H1 (cell line): ENCODE measurements at regions not wholly inside any gene's neighbourhood (a gene's known extent, or its start where the extent isn't known, plus 50 kb on each side); places are given as distances from the start of the nearest gene placed in this dataset.

Source experiments
- CTCF ChIA-PET: fragments of 300-600 bp; sonication (Branson Sonifier 250); formaldehyde crosslinking; loops from one replicate; lab custom pipeline; 2021; ENCODE audit not compliant: partially characterized antibody; lab: Charles Lee
- POLR2A ChIA-PET: fragments of 300-600 bp; sonication (Branson Sonifier 250); formaldehyde crosslinking; loops from one replicate; lab custom pipeline; 2021; ENCODE audit warnings: inconsistent platforms; ENCODE audit not compliant: partially characterized antibody; lab: Charles Lee
- DNase-seq, 2 experiments: peaks; one replicate each; pipeline versions ENCODE4 v3.0.0 to v3.0.0-alpha.2; 2010 to 2022; ENCODE audit warnings: low spot score in 2 of 2, low read depth in 1 of 2, mixed read lengths in 1 of 2
- FAIRE-seq: peaks from 2 replicates; lab custom pipeline; 2011; peaks lifted over from hg19 to GRCh38; lab: Jason Lieb, UNC
- H2AFZ ChIP-seq: 2 replicates; pipeline ENCODE4 v1.8.1; 2012; ENCODE audit warnings: low read length, inconsistent platforms
- H2AK5ac ChIP-seq: 2 replicates; pipeline ENCODE4 v1.6.1; 2013; ENCODE audit warnings: low read depth, low read length
- H2BK120ac ChIP-seq: replicated peaks from 2 replicates; pipeline ENCODE3; 2013; ENCODE audit warnings: low read depth, low read length, inconsistent platforms
- H2BK12ac ChIP-seq: 2 replicates; pipeline ENCODE4 v1.6.1; 2013; ENCODE audit warnings: low read depth, low read length
- H2BK15ac ChIP-seq: 2 replicates; pipeline ENCODE4 v1.6.1; 2013; ENCODE audit warnings: low read length
- H2BK20ac ChIP-seq: 2 replicates; pipeline ENCODE4 v1.6.1; 2013; ENCODE audit warnings: low read length
- H2BK5ac ChIP-seq: 2 replicates; pipeline ENCODE4 v1.6.1; 2013; ENCODE audit warnings: low read depth, low read length
- H3K14ac ChIP-seq: 2 replicates; pipeline ENCODE4 v1.6.1; 2013; ENCODE audit warnings: inconsistent platforms; ENCODE audit not compliant: insufficient read length
- H3K18ac ChIP-seq: 2 replicates; pipeline ENCODE4 v1.6.1; 2013; ENCODE audit warnings: low read length; ENCODE audit errors: extremely low read depth
- H3K23ac ChIP-seq: 2 replicates; pipeline ENCODE4 v1.6.1; 2013; ENCODE audit warnings: inconsistent platforms; ENCODE audit not compliant: insufficient read length
- H3K23me2 ChIP-seq: 2 replicates; pipeline ENCODE4 v1.6.1; 2013; ENCODE audit warnings: low read depth, low read length
- H3K27ac ChIP-seq: 2 replicates; pipeline ENCODE4 v1.6.1; 2011; ENCODE audit warnings: low read depth, low read length, inconsistent platforms
- H3K27me3 ChIP-seq, 4 experiments: replicated peaks in 1 of 4; 1 replicate in 1 of 4; 2 replicates in 3 of 4; pipeline versions ENCODE4 v1.6.1 to v1.8.1; 2011 to 2013; ENCODE audit warnings: low read length in 3 of 4, mild to moderate bottlenecking in 3 of 4, inconsistent platforms in 2 of 4, mixed read lengths in 2 of 4, moderate library complexity in 1 of 4; ENCODE audit not compliant: control insufficient read depth in 3 of 4, insufficient read depth in 3 of 4; ENCODE audit errors: extremely low read depth in 1 of 4
- H3K36me3 ChIP-seq, 4 experiments: 2 replicates each; pipeline versions ENCODE4 v1.6.1 to v1.8.1; 2011 to 2013; ENCODE audit warnings: mild to moderate bottlenecking in 4 of 4, low read length in 3 of 4, moderate library complexity in 2 of 4, control low read depth in 1 of 4, inconsistent platforms in 1 of 4; ENCODE audit not compliant: insufficient read depth in 4 of 4, control insufficient read depth in 2 of 4
- H3K4ac ChIP-seq: replicated peaks from 2 replicates; pipeline ENCODE3; 2013; ENCODE audit warnings: low read length, low read depth, mixed read lengths, inconsistent platforms; ENCODE audit not compliant: insufficient read length
- H3K4me1 ChIP-seq, 4 experiments: replicated peaks in 1 of 4; 1 replicate in 1 of 4; 2 replicates in 3 of 4; pipeline versions ENCODE4 v1.6.1 to v1.8.1; 2011 to 2013; ENCODE audit warnings: low read length in 3 of 4, inconsistent platforms in 2 of 4, mixed read lengths in 1 of 4; ENCODE audit not compliant: insufficient read depth in 4 of 4, control insufficient read depth in 3 of 4
- H3K4me2 ChIP-seq, 2 experiments: 2 replicates each; pipeline versions ENCODE4 v1.6.1 to v1.8.1; 2011 to 2013; ENCODE audit warnings: low read depth in 2 of 2, low read length in 2 of 2, control low read depth in 1 of 2, inconsistent platforms in 1 of 2, mild to moderate bottlenecking in 1 of 2; ENCODE audit not compliant: insufficient read depth in 1 of 2
- H3K4me3 ChIP-seq, 4 experiments: fragments of 200-600, 300-600 bp in 1 of 4; sonication (generic), shearing (Covaris generic), sonication (Bioruptor Twin) in 1 of 4; 2 replicates each; pipeline versions ENCODE4 v1.5.1 to v1.8.1; 2011 to 2016; ENCODE audit warnings: low read length in 4 of 4, low read depth in 3 of 4, control low read depth in 2 of 4, inconsistent platforms in 2 of 4, mild to moderate bottlenecking in 2 of 4, mixed read lengths in 1 of 4, moderate library complexity in 1 of 4; ENCODE audit not compliant: insufficient read depth in 2 of 4; ENCODE audit errors: extremely low read depth in 1 of 4
- H3K56ac ChIP-seq: replicated peaks from 2 replicates; pipeline ENCODE3; 2013; ENCODE audit warnings: low read depth, mild to moderate bottlenecking, mixed read lengths, low read length, inconsistent platforms; ENCODE audit not compliant: insufficient read length
- H3K79me1 ChIP-seq: 2 replicates; pipeline ENCODE4 v1.6.1; 2013; ENCODE audit warnings: low read depth, low read length, control low read depth
- H3K79me2 ChIP-seq, 2 experiments: 2 replicates each; pipeline versions ENCODE4 v1.6.1 to v1.8.1; 2012 to 2013; ENCODE audit warnings: low read length in 2 of 2, mild to moderate bottlenecking in 2 of 2, inconsistent platforms in 1 of 2; ENCODE audit not compliant: insufficient read depth in 2 of 2, control insufficient read depth in 1 of 2
- H3K9ac ChIP-seq, 4 experiments: replicated peaks in 1 of 4; 1 replicate in 1 of 4; 2 replicates in 3 of 4; pipeline versions ENCODE4 v1.6.1 to v1.8.1; 2011 to 2013; ENCODE audit warnings: low read depth in 3 of 4, low read length in 3 of 4, control low read depth in 2 of 4, mild to moderate bottlenecking in 2 of 4, moderate library complexity in 2 of 4, inconsistent platforms in 1 of 4; ENCODE audit errors: extremely low read depth in 1 of 4
- H3K9me3 ChIP-seq, 2 experiments: 2 replicates each; pipeline versions ENCODE4 v1.6.1 to v1.8.1; 2012 to 2013; ENCODE audit warnings: mild to moderate bottlenecking in 2 of 2, moderate library complexity in 2 of 2, control low read depth in 1 of 2, inconsistent platforms in 1 of 2, low read depth in 1 of 2, low read length in 1 of 2, mixed read lengths in 1 of 2; ENCODE audit not compliant: insufficient read depth in 2 of 2
- H4K20me1 ChIP-seq, 2 experiments: replicated peaks in 1 of 2; 2 replicates each; pipeline versions ENCODE3 to v1.8.1; 2011 to 2013; ENCODE audit warnings: inconsistent platforms in 2 of 2, low read length in 2 of 2, mild to moderate bottlenecking in 1 of 2; ENCODE audit not compliant: insufficient read depth in 2 of 2, control insufficient read depth in 1 of 2
- H4K5ac ChIP-seq: 2 replicates; pipeline ENCODE4 v1.6.1; 2013; ENCODE audit warnings: low read length, low read depth, mixed read lengths, inconsistent platforms; ENCODE audit not compliant: insufficient read length
- H4K8ac ChIP-seq: 2 replicates; pipeline ENCODE4 v1.8.0; 2013; ENCODE audit warnings: mild to moderate bottlenecking, moderate library complexity, low read length, inconsistent platforms; ENCODE audit not compliant: insufficient read depth; ENCODE audit errors: extremely low read depth
- H4K91ac ChIP-seq: replicated peaks from 2 replicates; pipeline ENCODE3; 2013; ENCODE audit warnings: low read length, mixed read lengths, inconsistent platforms; ENCODE audit not compliant: insufficient read length
- ATF3 ChIP-seq: IDR thresholded peaks from 2 replicates; pipeline ENCODE4 v1.6.1; 2011; ENCODE audit warnings: low read depth, mild to moderate bottlenecking, low read length; ENCODE audit not compliant: insufficient read depth
- RFX5 ChIP-seq: IDR thresholded peaks from 2 replicates; pipeline ENCODE4 v1.6.1; 2011; ENCODE audit warnings: low read depth, low read length, improper control_type of control experiment, borderline replicate concordance
- RNF2 ChIP-seq: fragments of 200-900, 300-1000 bp; sonication (generic); IDR thresholded peaks from 2 replicates; pipeline ENCODE4 v1.7.1; 2016; ENCODE audit warnings: borderline replicate concordance, low read depth, mild to moderate bottlenecking, antibody characterized with exemption, low read length; ENCODE audit not compliant: poor library complexity, severe bottlenecking; ENCODE audit errors: missing control alignments
- SP4 ChIP-seq: IDR thresholded peaks from 2 replicates; pipeline ENCODE4 v1.6.1; 2012; ENCODE audit warnings: low read length, inconsistent platforms
- WGBS, 2 experiments: shearing (Covaris generic) in 1 of 2; methylation state at CpG; one replicate each; pipeline versions ENCODE4 v1.1.6 to v1.1.7; 2013 to 2015; ENCODE audit warnings: low lambda C conversion rate in 2 of 2, mixed read lengths in 2 of 2, inconsistent platforms in 1 of 2, low coverage in 1 of 2, missing lambda C conversion rate in 1 of 2; ENCODE audit not compliant: insufficient replicate concordance in 2 of 2, insufficient coverage in 1 of 2, insufficient read length in 1 of 2; ENCODE audit errors: extremely low coverage in 1 of 2, missing lambda C conversion rate in 1 of 2; 5-methylcytosine and 5-hydroxymethylcytosine counted together

DNA sequence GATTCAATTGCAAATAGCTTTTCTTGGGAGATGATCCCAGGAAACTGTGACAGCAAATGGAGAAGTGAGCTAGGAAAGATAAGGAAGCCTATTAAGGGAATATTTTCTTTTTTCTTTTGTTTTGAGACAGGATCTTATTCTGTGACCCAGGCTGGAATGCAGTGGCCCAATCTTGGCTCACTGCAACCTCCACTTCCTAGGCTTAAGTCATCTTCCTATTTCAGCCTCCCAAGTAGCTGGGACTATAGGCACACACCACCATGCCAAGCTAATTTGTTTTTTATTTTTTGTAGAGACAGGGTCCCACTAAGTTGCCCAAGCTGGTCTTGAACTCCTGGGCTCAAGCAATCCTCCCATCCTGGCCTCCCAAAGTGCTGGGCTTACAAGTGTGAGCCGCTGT lies 433.7 kb downstream of the RPS6KC1 start:
- 100% methylated on average over 1 of the region's 1 CpG; no CpG with 5 or more reads in 1 of the 2 experiments for WGBS, 2 experiments
- H3K4me1 ChIP-seq: no peaks in the 10 kb centered on the region

More for the DNA sequence above, 433.7 kb downstream of the RPS6KC1 start:
- FAIRE-seq (no peak), DNase-seq (no peak)
- Histone ChIP-seq H3K4ac (no peak overlapping the region), H3K4me2 (no peak overlapping the region), H3K36me3 (no peaks in the 10 kb centered on the region), H3K18ac (no peak overlapping the region), H2BK15ac (no peak overlapping the region), H3K9ac (no peak overlapping the region), H3K79me1 (no peaks in the 10 kb centered on the region), H2AFZ (no peak overlapping the region), H3K27me3 (no peaks in the 10 kb centered on the region), H4K20me1 (no peaks in the 10 kb centered on the region), H2BK120ac (no peak overlapping the region), H3K9me3 (no peaks in the 10 kb centered on the region), H2BK20ac (no peak overlapping the region), H2BK12ac (no peak overlapping the region), H3K4me3 (no peak overlapping the region), H3K23me2 (no peaks in the 10 kb centered on the region), H2BK5ac (no peak overlapping the region), H3K56ac (no peak overlapping the region), H2AK5ac (no peak overlapping the region), H3K27ac (no peak overlapping the region), H4K8ac (no peak overlapping the region), H3K79me2 (no peaks in the 10 kb centered on the region; a peak in 1 of 4 replicates), H3K14ac (no peak overlapping the region), H4K91ac (no peak overlapping the region), H4K5ac (no peak overlapping the region), H3K23ac (no peak overlapping the region)
- no peak for TF ChIP-seq ATF3
- no peak for TF ChIP-seq RFX5
- no peak for TF ChIP-seq SP4
- no peak for TF ChIP-seq RNF2
- POLR2A ChIA-PET: no interaction called here
- CTCF ChIA-PET: no interaction called here
